ENCODE measurements at regions not wholly inside any gene's neighbourhood (a gene's known extent, or its start where the extent isn't known, plus 50 kb on each side); places are given as distances from the start of the nearest gene placed in this dataset.
"Not testable (repeated sequence)": the region's sequence is repeated elsewhere in the genome, so short reads cannot be mapped to it uniquely, and the experiment has no call there.

DNA sequence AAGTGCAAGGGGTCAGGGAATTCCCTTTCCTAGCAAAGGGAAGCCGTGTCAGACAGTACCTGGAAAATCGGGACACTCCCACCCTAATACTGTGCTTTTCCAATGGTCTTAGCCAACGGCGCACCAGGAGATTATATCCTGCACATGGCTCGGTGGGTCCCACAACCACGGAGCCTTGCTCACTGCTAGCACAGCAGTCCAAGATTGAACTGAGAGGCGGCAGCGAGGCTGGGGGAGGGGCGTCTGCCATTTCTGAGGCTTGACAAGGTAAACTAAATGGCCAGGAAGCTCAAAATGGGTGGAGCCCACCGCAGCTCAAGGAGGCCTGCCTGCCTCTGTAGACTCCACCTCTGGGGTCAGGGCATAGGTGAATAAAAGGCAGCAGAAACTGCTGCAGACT, 76.5 kb upstream of the LINC00632 start:
- H3K4me1 ChIP-seq, ATAC-seq: not testable (repeated sequence)
- 83 to 86% methylated on average over 10 of the region's 10 CpGs for WGBS, 2 donors

DNA sequence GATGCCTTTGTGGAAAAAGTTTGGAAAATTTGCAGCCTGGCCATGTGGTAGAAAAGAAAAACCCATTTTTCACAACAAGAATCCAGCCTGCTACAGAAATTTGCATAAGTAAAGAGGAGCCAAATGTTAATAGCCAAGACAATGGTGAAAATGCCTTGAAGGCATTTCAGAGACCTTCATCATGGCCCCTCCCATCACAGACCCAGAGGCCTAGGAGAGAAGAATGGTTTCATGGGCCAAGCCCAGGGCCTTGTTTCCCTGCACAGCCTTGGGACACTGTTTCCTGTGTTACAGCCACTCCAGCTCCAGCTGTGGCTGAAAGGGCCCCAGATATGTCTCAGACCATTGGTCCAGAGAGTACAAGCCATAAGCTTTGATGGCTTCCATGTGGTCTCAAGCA, 101.4 kb upstream of the LINC00632 start:
- intact Hi-C loops (cut with DNase I) = no loop called here
- H3K27ac ChIP-seq = no peak overlapping the region
- H3K27me3 ChIP-seq = peaks cover 0 to 6% (median 0%) of the 10 kb centered on the region in 7 donors
- H3K4me3 ChIP-seq = no peak overlapping the region
- TF ChIP-seq, protein P1, sequence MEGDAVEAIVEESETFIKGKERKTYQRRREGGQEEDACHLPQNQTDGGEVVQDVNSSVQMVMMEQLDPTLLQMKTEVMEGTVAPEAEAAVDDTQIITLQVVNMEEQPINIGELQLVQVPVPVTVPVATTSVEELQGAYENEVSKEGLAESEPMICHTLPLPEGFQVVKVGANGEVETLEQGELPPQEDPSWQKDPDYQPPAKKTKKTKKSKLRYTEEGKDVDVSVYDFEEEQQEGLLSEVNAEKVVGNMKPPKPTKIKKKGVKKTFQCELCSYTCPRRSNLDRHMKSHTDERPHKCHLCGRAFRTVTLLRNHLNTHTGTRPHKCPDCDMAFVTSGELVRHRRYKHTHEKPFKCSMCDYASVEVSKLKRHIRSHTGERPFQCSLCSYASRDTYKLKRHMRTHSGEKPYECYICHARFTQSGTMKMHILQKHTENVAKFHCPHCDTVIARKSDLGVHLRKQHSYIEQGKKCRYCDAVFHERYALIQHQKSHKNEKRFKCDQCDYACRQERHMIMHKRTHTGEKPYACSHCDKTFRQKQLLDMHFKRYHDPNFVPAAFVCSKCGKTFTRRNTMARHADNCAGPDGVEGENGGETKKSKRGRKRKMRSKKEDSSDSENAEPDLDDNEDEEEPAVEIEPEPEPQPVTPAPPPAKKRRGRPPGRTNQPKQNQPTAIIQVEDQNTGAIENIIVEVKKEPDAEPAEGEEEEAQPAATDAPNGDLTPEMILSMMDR (IDR thresholded peaks at IDR 0.05) = no peak
- H3K4me1 ChIP-seq = no peaks in the 10 kb centered on the region
- DNase-seq = no peak
- ATAC-seq = no peak
- H3K36me3 ChIP-seq = no peaks in the 10 kb centered on the region
- H3K9me3 ChIP-seq = peaks cover 0 to 3% (median 0%) of the 10 kb centered on the region in 11 donors

More for the DNA sequence above, 76.5 kb upstream of the LINC00632 start:
- H3K27ac ChIP-seq; H3K4me3 ChIP-seq; DNase-seq; intact Hi-C loops (cut with DNase I); H3K9me3 ChIP-seq; H3K36me3 ChIP-seq; H3K27me3 ChIP-seq: not testable (repeated sequence)

DNA sequence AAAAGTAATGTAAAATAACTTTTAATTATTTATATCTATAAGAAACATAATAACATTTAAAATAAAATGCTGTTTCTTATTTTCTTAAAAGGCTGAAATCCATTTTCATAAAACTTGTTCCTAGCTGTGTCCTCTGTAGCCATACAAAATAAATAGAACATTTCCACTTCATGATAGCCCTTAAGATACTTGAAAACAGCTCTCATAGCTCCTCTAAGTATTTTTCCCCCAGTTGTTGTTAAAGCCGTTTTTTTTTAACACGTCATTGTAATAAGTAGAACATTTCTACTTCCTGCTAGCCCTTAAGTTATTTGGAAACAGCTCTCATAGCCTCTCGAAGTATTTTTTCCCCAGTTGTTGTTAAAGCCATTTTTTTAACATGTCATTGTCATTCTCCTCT, 97.3 kb upstream of the SOX3 start:
- TF ChIP-seq, protein P1 (IDR thresholded peaks at IDR 0.05) = no peak
- Histone ChIP-seq H3K27ac (no peak overlapping the region), H3K4me3 (no peak overlapping the region), H3K9me3 (peaks cover 0 to 3% (median 0%) of the 10 kb centered on the region in 11 donors), H3K4me1 (no peaks in the 10 kb centered on the region), H3K27me3 (peaks cover 0 to 6% (median 0%) of the 10 kb centered on the region in 7 donors), H3K36me3 (no peaks in the 10 kb centered on the region)
- no peak for ATAC-seq
- DNase-seq = no peak
- WGBS, 2 donors = 64 to 68% methylated on average over 3 of the region's 3 CpGs
- intact Hi-C loops (cut with DNase I) = no loop called here

DNA sequence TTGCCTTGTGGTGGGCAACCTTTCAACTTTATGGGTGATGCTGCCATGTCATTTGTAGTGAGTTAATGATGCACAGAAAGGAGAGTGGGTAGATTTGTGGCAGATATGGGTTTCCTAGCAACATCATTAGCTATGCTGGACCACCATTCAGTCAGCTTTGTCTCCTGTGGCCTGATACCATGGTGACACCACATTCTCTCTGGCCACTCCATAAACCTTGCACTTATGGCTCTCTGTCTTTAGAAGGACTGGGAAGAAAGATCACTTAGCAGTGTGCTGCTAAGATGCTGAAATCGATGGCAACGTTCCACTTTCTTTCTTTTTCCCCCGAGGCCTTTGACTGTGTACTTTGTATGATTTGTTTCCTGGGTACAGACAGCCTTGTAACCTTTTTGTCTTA, 95.0 kb upstream of the SOX3 start:
- no peak for ATAC-seq
- no peaks in the 10 kb centered on the region for H3K9me3 ChIP-seq
- 72 to 75% methylated on average over 3 of the region's 3 CpGs for WGBS, 2 donors
- TF ChIP-seq, protein P1 (IDR thresholded peaks at IDR 0.05) = no peak
- DNase-seq = no peak
- H3K27ac ChIP-seq = no peak overlapping the region
- H3K27me3 ChIP-seq = peaks cover 0 to 6% (median 0%) of the 10 kb centered on the region in 7 donors
- intact Hi-C loops (cut with DNase I) = no loop called here
- no peaks in the 10 kb centered on the region for H3K36me3 ChIP-seq
- H3K4me1 ChIP-seq = no peaks in the 10 kb centered on the region
- H3K4me3 ChIP-seq = no peak overlapping the region

DNA sequence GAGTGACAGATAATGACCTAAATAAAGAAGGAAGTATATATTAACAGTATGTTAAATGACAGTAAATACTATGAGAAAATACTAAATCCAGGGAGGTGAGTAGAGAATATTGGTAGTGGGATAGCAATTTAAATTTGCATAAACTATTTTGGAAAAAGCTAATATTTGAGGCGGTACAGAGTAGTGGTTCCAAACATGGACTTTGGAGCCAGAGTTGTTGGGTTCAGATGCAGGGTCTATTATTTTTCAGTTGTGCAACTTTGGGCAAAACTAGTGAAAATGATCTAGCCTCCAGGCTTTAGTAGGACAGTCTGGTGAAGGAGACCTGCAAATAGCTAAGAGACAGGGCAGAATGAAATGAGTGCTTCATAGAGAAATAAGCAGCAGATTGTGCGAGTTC, 84.8 kb upstream of the SOX3 start:
- TF ChIP-seq, protein P1 (IDR thresholded peaks at IDR 0.05) = no peak
- ATAC-seq = no peak
- intact Hi-C loops (cut with DNase I) = no loop called here
- Histone ChIP-seq H3K36me3 (no peaks in the 10 kb centered on the region), H3K9me3 (no peaks in the 10 kb centered on the region), H3K4me1 (no peaks in the 10 kb centered on the region), H3K4me3 (no peak overlapping the region), H3K27me3 (no peaks in the 10 kb centered on the region), H3K27ac (no peak overlapping the region)
- 90 to 91% methylated on average over 2 of the region's 2 CpGs for WGBS, 2 donors
- no peak for DNase-seq

Data from heart right ventricle (tissue), 16 donors.